GM06990 (cell line): ENCODE measurements at regions not wholly inside any gene's neighbourhood (a gene's known extent, or its start where the extent isn't known, plus 50 kb on each side); places are given as distances from the start of the nearest gene placed in this dataset.
"Not testable (repeated sequence)": the region's sequence is repeated elsewhere in the genome, so short reads cannot be mapped to it uniquely, and the experiment has no call there.

ENCODE experiments used
- DNase-seq: peaks from one replicate; pipeline ENCODE4 v3.0.0-alpha.2; 2011; ENCODE audit not compliant: insufficient read length; ENCODE audit errors: extremely low read depth
- H3K27me3 ChIP-seq: replicated peaks from 2 replicates; pipeline ENCODE4 v1.6.0; 2011; ENCODE audit warnings: low read length; ENCODE audit not compliant: control insufficient read depth, insufficient read depth
- H3K36me3 ChIP-seq: 2 replicates; pipeline ENCODE4 v1.5.1; 2011; ENCODE audit warnings: low read length; ENCODE audit not compliant: control insufficient read depth, insufficient read depth
- H3K4me3 ChIP-seq: replicated peaks from 2 replicates; pipeline ENCODE4 v1.5.1; 2011; ENCODE audit warnings: low read depth, mild to moderate bottlenecking, control low read depth, low read length
- CTCF ChIP-seq: IDR thresholded peaks from 2 replicates; pipeline ENCODE4 v1.5.1; 2011; ENCODE audit warnings: low read length, control low read depth, mild to moderate bottlenecking, inconsistent platforms; ENCODE audit not compliant: insufficient read depth, poor library complexity, severe bottlenecking

- no peak for TF ChIP-seq CTCF
- H3K36me3 ChIP-seq: no peaks in the 10 kb centered on the region
These were observed 625.5 kb upstream of the MIR17HG start for GRCh38 chr13:90721937-90722336.

GRCh38 chr13:90723381-90723780 lies 624.1 kb upstream of the MIR17HG start:
- H3K4me3 ChIP-seq: no peak overlapping the region
- no peaks in the 10 kb centered on the region for H3K27me3 ChIP-seq
- no peaks in the 10 kb centered on the region for H3K36me3 ChIP-seq
- no peak for DNase-seq
- TF ChIP-seq CTCF: no peak

More at GRCh38 chr13:90721937-90722336, 625.5 kb upstream of the MIR17HG start:
- DNase-seq: no peak
- no peak overlapping the region for H3K4me3 ChIP-seq
- H3K27me3 ChIP-seq: no peaks in the 10 kb centered on the region

- no peak for TF ChIP-seq CTCF
- Histone ChIP-seq H3K36me3 (no peaks in the 10 kb centered on the region), H3K27me3 (no peaks in the 10 kb centered on the region), H3K4me3 (no peak overlapping the region)
- no peak for DNase-seq
These were observed 621.1 kb upstream of the MIR17HG start for GRCh38 chr13:90726375-90726774.

GRCh38 chr13:90732049-90732448 lies 615.4 kb upstream of the MIR17HG start:
- DNase-seq: no peak
- Histone ChIP-seq H3K4me3 (no peak overlapping the region), H3K27me3 (no peaks in the 10 kb centered on the region), H3K36me3 (no peaks in the 10 kb centered on the region)
- no peak for TF ChIP-seq CTCF

GRCh38 chr13:90734497-90734896 lies 613.0 kb upstream of the MIR17HG start:
- DNase-seq, H3K27me3 ChIP-seq, H3K4me3 ChIP-seq, H3K36me3 ChIP-seq: not testable (repeated sequence)

- no peak overlapping the region for H3K4me3 ChIP-seq
- no peaks in the 10 kb centered on the region for H3K36me3 ChIP-seq
- DNase-seq: no peak
- H3K27me3 ChIP-seq: no peaks in the 10 kb centered on the region
- no peak for TF ChIP-seq CTCF
These were observed 608.6 kb upstream of the MIR17HG start for GRCh38 chr13:90738881-90739280.
